CD4-positive, alpha-beta T cell treated with Interleukin-4 for 1 hour (primary cell): ENCODE measurements at regions not wholly inside any gene's neighbourhood (a gene's known extent, or its start where the extent isn't known, plus 50 kb on each side); places are given as distances from the start of the nearest gene placed in this dataset.
"Not testable (repeated sequence)": the region's sequence is repeated elsewhere in the genome, so short reads cannot be mapped to it uniquely, and the experiment has no call there.

ENCODE experiments used
- DNase-seq, 2 donors: peaks; one replicate each; pipeline ENCODE4 v3.0.0-alpha.2; 2020 to 2022

GRCh38 chr15:59779110-59779509 is 90.0 kb upstream of the BNIP2 start:
- DNase-seq = no peak

- no peak for DNase-seq
Observed at GRCh38 chr15:59764775-59765174, 75.7 kb upstream of the BNIP2 start.

- no peak for DNase-seq
Observed at GRCh38 chr15:59762558-59762957, 73.4 kb upstream of the BNIP2 start.

GRCh38 chr15:59760256-59760655 is 71.1 kb upstream of the BNIP2 start:
- not testable (repeated sequence) for DNase-seq

- DNase-seq = peak in 1 of 2 donors; percentile 76
Observed at GRCh38 chr15:59751552-59752413, 62.7 kb upstream of the BNIP2 start.

GRCh38 chr15:59746777-59747176 is 57.7 kb upstream of the BNIP2 start:
- DNase-seq = no peak

GRCh38 chr15:59741274-59741906 is 52.3 kb upstream of the BNIP2 start:
- peak in 1 of 2 donors; percentile 7 for DNase-seq

GRCh38 chr15:59739557-59740186 is 50.6 kb upstream of the BNIP2 start:
- no peak for DNase-seq
